ENCODE measurements at regions not wholly inside any gene's neighbourhood (a gene's known extent, or its start where the extent isn't known, plus 50 kb on each side); places are given as distances from the start of the nearest gene placed in this dataset.

GRCh38 chr1:37174876-37175275, 140.6 kb upstream of the GRIK3 start:
- TF ChIP-seq POLR2A (IDR thresholded peaks at IDR 0.05; ENCODE audit: low read length) (no peak), GATA1 (IDR thresholded peaks at IDR 0.05; ENCODE audit: low read depth, low read length) (no peak)

All from erythroblast (primary cell).